Stimulated activated CD4-positive, alpha-beta T cell treated with anti-CD3 and anti-CD28 coated beads, TNF-alpha, amount 100 ng/mL, for 1 hour (primary cell): ENCODE measurements at regions not wholly inside any gene's neighbourhood (a gene's known extent, or its start where the extent isn't known, plus 50 kb on each side); places are given as distances from the start of the nearest gene placed in this dataset.
A peak's percentile ranks its signal among the peaks of the same experiment; 100 is the strongest.
"Not testable (repeated sequence)": the region's sequence is repeated elsewhere in the genome, so short reads cannot be mapped to it uniquely, and the experiment has no call there.

ENCODE experiments used
- DNase-seq, 3 donors: peaks; one replicate each; pipeline ENCODE4 v3.0.0-alpha.2; 2020; ENCODE audit warnings: low read depth in 3 of 3, low spot score in 1 of 3

DNA sequence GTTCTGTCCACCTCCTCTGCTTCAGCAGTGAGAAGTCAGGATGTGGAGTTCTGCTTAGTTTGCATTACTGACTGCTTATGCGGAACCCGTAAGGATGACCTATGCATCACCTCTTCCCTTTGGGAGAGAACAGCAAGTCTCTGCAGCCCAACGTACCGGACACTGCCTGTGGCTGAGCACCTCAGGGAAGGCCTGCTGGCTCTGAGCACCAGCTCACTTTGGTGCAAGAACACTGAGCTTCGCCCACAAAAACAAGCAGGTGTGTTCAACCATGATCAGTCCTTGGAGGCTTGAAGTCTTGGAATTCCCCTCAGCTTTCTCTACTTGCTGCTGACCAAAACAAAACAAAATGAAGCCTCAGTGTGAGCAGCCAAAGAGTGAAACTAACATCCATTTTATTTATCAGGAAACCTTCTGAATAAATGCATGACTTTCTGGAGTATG, 52.7 kb upstream of the NCK2 start:
- no peak for DNase-seq

DNA sequence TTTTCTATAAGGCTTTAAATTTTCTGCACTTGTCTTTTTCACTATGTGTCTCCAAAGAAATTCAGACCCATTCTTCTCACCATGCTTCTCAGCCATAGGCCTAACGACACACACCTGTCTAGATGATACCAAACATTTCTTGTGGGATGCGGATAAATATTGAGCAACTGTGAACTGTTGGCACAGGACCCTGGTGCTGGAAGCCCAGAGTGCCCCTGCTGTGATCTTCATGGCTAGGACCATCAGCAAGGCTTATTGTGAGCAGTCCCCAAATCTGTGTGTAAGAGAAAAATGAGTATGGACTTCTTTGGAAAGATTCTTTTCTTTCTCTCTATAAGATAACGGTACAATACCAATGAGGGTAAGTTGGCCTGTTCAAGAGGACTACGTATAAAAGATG, 54.1 kb upstream of the NCK2 start:
- DNase-seq = no peak

DNA sequence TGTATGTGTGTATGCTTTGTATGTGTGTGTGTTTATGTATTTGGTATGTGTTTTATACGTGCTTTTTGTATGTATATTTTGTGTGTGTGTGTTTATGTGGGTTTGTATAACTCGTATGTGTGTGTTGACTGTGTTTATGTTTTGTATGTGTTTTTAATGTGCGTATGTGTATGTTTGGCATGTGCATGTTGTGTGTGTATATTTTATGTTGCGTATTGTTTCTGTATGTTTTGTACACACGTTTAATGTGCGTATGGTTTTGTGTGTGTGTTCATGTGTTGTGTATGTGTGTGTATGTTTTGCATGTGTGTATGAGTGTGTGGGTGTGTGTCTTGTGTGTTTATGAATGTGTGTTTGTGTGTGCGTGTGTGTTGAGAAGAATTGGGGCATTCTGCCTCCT, 55.2 kb upstream of the NCK2 start:
- no peak for DNase-seq

DNA sequence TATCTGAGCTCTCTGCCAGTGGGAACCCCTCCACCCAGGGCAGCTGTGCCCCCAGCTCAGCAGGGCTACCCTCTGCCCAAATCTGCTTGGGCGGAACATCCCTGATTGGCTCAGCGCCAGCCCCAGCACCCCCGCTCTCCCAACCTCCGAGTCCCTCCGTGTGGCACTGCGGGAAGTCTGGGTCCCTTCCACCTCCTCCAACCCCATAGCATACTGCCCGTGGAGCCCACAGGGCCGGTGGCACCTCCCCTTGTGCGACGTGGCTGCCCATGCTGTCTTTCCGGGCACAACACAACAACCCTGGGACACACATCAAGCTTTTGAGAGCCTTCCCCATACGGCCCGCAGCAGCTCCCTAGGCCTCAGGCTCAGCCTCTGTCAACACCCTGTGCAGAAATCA, 55.8 kb upstream of the NCK2 start:
- no peak for DNase-seq

DNA sequence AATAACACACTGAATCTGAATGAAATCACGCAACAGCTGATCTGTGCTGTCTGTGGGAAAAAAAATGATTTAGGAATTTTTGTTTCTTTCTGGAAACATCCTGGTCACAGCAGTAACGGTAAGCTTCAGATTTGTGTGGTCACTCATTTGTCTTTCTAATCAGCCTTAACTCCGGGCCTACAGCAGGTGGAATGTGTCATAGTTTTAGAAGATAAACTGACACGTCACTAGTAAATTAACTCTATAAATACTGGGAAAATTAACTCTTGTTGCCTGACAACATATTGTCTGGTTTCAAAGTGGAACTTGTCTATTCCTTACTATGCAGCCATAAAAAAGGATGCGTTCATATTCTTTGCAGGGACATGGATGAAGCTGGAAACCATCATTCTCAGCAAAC, 58.1 kb upstream of the NCK2 start:
- no peak for DNase-seq

DNA sequence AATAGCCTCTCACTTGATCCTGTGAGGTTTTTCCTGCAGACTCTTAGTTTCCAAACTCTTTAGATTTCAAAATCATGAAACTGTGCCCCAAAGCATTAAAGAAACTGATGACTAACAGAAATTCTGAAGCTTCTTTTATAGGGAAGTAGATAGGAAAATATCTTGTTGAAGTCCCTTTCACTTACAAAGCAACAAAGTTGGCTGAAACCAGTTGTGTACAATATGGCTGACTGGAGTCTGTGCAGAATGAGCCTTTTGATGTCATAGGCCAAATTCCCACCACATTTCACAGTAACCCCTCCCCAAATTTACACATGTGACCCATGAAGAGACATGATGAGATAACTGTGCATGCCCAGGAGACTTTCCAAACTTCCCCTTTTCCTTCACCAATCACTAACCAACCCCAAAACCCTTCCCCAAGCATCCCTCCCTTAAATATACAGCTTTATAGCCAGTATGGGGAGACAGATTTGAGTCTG, 61.7 kb upstream of the NCK2 start:
- no peak for DNase-seq

DNA sequence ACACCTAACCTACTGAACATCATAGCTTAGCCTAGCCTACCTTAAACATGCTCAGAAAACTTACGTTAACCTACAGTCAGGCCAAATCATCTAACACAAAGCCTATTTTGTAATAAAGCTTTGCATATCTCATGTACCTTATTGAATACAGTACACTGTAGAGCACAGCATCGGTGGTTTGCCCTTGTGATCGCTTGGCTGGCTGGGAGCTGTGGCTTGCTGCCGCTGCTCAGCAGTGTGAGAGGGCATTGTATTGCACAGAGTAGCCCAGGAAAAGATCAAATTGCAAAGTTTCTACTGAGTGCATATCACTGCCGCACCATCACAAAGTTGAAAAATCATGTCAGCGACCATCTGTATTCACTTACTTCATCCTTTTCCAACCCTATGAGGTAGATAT, 62.3 kb upstream of the NCK2 start:
- no peak for DNase-seq

DNA sequence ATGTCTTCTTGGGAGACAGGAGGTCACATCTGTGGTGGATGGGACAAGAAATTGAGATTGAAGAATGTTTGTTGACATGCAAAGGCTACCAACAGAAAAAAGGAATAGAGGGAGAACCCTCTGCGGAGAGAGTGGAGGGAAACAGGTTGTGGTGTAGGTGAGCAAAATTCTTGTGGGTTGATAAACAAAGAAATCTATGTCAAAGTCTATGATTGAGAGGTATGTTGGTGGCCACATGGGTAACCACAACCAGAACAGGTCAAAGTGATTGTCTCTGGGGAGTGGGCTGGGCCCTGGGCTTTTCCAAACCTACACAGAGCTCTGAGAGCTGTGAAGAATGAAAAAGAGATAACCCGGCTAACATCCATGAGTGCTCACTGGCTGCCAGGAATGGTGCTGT, 62.8 kb upstream of the NCK2 start:
- no peak for DNase-seq

DNA sequence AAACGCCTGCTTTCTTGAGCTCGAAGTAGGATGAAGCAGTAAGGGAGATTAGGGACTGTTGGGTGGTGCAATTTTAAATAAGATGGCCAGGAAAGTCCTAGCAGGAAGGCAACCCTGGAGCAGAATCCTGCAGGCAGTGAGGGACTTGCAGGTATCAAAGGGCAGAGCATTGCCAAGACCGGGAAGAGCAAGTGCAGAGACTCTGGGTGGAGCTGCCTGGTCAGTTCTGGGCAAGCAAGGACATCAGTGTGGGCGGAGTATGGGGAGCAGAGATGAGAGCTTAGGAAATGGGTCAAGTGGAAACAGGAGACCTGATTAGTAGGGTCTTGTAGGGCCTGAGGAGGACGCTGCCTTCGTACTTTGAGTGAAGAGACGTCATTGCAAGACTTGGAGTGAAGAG, 64.4 kb upstream of the NCK2 start:
- DNase-seq = no peak

DNA sequence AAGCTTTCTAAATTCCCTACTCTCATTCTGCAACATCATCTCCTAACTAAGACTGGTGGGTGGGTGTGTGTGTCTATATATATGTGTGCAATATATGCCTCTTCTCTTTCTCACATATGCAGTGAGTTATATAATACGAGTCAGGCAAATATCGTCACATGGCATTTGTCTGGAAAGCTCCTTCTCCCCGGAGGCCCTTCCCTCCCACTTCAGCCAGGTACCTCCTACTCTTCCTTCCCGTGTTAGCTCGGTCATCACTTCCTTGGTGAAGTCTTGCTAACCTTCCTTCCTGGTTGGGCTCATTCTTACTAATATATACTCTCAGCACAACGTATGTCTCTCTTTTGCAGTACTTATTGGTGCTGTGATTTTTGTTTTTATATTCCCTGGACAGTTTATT, 66.4 kb upstream of the NCK2 start:
- no peak for DNase-seq

DNA sequence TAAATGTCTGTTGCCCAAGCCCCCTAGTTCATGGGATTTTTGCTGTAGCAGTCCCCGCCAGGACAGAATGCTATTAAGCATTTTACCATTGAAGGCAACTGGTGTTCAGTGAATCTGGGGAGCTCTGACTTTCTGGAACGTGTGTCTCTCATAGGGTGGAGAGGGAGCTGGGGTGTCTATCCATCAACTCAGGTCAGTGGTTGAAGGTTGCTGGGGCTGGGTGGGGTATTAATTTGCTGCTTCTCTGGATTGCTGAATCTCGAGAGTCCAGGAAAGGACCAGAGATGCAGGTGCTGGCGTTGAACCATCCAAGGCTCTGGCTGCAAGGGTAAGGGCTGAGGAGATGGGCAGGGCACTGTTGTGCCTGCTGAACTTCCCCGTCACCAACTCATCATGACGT, 66.8 kb upstream of the NCK2 start:
- DNase-seq = no peak

DNA sequence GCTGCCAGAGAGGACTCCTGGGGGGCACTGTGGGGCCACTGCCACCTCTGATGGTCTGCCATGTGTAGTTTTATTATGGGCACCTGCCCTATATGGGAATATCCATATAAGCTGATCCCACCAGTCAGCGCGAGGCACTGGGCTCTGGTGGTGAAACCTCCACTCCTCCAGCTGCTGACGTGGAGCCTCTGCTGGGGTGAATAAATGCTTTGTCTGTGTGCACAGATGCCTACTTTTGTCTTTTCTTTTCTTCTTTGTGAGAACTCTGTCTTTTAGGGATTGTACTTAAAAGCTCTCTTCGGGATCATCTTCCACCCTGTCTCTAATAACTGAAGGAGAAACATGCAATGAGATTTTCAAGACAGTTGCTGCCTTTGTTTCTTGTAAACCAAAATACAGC, 68.9 kb upstream of the NCK2 start:
- DNase-seq = no peak

DNA sequence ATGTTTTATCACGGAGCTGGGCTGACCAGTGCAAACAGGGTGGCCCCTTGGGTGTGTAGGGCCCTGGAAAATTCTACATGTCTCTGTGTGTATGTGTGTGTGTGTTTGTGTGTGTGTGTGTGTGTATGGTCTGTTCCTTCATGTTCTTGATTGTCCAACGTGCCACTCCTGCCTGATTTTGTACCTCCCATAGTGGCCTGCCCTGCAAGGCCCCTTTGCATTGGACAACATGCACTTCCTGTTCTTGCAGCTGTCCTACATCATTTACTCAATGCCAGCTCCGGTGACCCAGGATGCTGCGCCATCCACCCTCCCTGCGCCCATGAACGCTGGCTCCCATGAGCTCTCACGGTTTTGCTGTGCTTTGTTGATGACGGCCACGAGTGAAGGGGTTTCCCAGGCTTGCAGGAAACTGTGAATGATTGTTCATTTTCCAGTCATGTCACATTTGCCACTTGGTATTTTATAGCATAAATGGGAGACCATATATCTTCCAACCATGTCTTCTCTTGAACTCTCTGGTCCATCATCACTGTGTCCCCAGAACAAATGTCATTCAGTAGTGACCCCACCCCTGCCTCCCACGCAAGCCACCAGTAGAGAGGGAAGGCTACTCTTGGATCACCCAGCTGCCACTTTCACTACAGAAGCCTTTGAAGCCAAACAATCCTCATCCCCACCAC, 69.7 kb upstream of the NCK2 start:
- DNase-seq = peak in 1 of 3 donors; percentile 4

DNA sequence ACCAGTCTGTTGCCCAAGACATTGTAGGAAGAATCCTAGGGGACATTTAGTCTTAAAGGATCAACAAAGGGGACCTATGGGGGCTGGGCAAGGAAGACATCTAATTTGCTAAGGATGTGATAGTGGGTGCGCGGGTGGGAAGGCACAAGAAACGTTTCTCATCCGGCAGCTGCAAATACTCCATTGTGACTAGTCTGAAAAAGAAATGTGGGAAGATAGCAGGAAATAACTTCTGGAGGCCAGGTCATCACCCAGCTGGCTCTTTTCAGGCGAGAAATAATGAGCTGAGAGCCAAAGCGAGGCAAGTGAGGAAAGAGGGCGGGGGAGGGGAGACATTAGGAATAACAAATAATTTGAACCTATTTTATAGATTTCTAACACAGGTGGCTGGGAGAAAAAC, 70.3 kb upstream of the NCK2 start:
- no peak for DNase-seq

DNA sequence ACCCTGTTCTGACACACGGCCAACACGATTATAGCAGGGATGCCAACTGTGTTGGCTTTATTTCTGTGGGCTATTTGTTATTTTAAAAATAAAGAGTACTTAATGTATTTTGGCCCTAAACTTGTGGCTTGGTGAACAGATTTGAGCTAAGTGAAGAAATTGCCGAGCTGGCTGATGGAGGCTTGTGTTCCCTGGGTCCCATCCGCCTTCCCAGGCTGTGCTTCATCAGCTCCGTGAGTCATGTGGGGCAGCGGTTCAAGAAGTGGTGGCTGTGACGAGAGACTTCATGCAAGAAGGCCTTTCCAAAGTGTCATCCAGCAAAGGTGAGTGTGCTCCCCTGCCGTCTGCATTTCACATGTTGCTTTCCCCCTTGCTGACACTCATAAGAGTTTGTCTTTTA, 73.6 kb upstream of the NCK2 start:
- DNase-seq = no peak

DNA sequence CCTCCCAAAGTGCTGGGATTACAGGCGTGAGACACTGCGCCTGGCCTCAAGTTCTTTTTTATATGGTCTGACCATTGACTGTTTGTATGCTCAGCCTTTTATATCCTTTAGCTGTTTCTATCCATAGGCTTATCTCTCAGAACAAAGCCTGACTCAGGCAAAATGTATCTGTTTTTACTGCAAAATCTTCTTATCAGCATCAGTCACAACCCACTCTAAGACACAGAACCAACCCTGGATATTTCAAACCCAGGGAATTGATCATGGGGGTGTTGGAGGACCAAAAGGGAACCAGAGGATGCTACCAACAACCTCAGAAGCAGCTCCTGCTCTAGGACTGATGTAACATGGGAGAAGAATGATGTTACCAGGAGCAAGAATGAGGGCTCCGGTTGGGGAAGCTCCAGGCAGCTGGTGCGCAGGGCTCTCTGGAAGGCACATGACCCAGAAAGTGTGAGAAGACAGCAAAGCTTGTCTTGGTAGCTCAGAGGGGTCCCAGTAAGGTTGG, 75.3 kb upstream of the NCK2 start:
- DNase-seq = no peak

DNA sequence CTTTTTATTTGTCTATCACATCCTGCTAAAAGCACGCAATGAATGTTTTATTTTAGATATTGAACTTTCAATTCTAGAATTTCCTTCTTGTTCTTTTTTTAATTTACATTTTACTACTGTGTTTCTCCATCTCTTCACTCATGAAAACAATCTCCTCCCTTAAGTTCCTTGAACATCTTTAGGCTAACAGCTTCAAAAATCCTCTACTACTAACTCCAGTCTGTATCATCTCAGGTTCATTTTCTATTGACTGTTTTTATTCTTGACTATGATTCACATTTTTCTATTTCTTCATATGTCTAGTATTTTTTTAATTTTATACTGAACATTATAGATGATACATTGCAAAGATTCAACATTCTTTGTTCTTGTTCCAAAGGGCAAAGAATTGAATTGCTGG, 79.2 kb upstream of the NCK2 start:
- no peak for DNase-seq

DNA sequence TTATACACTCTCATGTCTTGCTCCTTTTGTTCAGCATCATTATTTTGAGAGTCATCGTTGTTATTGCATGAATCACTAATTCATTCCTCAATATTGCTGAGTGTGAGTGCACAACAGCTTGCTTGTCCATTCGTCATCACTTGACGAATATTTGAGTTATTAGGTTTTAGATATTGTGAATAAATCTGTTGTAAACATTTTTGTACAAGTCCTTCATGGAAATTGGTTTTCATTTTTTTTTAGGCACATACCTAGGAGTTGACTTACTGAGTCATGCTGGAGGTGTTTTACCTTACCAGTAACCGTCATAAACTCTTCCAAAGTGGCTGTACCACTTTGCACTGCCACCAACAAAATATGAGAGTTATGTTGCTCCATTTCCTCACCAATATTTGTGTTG, 84.2 kb upstream of the NCK2 start:
- no peak for DNase-seq

DNA sequence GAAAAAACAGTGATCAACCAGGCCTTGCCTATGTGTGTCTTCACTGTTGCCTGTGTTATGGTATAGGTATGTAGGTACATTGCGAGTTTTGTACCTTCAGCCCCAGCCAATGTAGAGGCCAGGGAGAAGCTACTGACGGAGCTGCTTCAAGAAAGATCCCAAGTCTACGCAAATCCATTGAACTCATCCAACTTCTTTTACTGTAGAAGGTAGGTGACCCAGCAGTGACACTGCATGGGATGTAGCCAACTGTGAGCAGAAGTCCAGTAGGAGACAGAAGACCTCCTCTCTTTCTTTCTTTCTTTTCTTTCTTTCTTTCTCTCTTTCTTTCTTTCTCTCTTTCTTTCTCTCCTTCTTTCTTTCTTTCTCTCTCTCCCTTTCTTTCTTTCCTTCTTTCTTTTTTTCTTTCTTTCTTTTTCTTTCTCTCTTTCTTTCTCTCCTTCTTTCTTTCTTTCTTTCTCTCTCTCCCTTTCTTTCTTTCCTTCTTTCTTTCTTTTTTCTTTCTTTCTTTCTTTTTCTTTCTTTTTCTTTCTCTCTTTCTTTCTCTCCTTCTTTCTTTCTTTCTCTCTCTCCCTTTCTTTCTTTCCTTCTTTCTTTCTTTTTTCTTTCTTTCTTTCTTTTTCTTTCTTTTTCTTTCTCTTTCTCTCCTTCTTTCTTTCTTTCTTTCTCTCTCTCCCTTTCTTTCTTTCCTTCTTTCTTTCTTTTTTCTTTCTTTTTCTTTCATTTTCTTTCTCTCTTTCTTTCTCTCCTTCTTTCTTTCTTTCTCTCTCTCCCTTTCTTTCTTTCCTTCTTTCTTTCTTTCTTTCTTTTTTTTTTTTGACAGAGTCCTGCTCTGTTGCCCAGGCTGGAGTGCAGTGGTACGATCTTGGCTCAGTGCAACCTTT, 88.7 kb upstream of the NCK2 start:
- not testable (repeated sequence) for DNase-seq

DNA sequence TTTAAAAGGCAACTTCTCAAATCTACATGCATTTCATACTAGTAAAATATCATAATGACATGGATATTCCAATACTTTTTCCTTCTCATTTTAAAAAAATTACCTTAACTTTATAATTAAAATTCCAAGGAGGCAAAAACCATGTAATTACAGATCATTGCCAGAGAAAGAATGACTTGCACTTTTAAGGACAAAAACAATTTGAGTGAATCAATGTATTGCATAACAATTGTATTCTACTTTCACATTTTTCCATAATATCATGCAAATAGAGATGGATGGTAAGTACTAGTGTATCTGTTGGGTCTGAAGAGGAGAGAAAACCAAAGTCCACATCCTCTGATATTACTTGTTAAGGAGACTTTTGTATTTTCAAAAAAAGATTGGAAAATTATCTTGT, 89.5 kb upstream of the NCK2 start:
- no peak for DNase-seq

DNA sequence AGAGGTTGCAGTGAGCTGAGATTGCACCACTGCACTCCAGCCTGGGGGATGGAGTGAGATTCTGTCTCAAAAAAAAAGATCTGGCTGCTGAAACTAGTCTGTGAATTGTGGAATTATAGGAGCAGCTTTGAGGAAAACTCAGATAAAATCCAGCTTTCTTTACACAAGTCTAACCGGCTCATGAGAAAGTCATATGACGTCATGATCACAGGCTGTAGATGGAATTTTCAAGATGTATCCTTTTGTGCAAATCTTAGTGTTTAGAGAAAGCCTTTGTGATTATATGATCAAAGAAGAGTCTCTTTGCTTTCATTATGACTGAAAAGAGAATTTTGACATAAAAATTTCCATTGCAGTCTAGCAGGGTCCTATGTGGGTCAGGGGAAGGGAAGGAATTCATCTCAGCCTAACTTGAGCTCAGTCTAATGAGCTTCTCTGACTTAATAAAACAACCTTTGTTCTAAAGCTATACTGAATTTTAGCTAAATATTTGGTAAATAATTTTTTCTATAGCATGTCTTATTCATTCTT, 90.2 kb upstream of the NCK2 start:
- no peak for DNase-seq

DNA sequence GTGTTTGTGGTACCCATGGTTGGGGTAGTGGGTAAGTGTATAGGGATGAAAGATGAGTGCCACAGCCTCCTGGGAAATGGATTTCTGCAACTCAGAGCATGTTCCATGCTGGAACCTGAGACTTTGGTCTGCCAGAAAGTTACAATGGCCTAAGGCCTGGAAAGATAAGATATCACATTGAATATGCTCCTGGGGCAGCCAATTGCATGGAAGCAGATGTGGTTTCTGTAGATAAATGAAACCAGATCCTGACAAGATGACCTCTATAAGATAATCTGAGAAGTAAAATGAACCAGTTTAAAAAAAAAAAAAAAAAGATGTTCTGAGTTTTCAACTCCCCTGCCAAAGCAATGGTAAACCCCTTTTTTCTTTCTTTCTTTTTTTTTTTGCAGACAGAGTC, 91.4 kb upstream of the NCK2 start:
- no peak for DNase-seq
